Stomach (tissue), 4 donors: ENCODE measurements at regions not wholly inside any gene's neighbourhood (a gene's known extent, or its start where the extent isn't known, plus 50 kb on each side); places are given as distances from the start of the nearest gene placed in this dataset.
"Not testable (repeated sequence)": the region's sequence is repeated elsewhere in the genome, so short reads cannot be mapped to it uniquely, and the experiment has no call there.

Experiments
- CTCF ChIP-seq, 7 experiments: fragments of 450-650 bp in 4 of 7; fragments of 200-600 bp in 3 of 7; sonication (generic) in 3 of 7; IDR thresholded peaks; one replicate each; pipeline ENCODE4 v1.5.1; 2016 to 2019; ENCODE audit warnings: antibody characterized with exemption in 7 of 7, control low read depth in 2 of 7, mild to moderate bottlenecking in 1 of 7
- POLR2A ChIP-seq, 4 donors: fragments of 450-650 bp; IDR thresholded peaks; one replicate each; pipeline ENCODE4 v1.6.1; 2016; ENCODE audit warnings: antibody characterized with exemption in 4 of 4, control low read depth in 2 of 4, mild to moderate bottlenecking in 1 of 4, moderate library complexity in 1 of 4

DNA sequence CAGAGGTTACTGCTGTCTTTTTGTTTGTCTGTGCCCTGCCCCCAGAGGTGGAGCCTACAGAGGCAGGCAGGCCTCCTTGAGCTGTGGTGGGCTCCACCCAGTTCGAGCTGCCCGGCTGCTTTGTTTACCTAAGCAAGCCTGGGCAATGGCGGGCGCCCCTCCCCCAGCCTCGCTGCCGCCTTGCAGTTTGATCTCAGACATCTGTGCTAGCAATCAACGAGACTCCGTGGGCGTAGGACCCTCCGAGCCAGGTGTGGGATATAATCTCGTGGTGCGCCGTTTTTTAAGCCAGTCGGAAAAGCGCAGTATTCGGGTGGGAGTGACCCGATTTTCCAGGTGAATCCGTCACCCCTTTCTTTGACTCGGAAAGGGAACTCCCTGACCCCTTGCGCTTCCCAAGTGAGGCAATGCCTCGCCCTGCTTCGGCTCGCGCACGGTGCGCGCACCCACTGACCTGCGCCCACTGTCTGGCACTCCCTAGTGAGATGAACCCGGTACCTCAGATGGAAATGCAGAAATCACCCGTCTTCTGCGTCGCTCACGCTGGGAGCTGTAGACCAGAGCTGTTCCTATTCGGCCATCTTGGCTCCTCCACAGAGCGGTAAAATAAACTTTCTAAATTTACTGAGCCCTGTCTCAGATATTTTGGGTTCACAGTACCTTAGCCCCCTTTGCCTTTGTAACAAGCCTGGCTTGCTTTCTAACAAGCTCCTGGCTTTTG lies 64.9 kb upstream of the ENPEP start:
- TF ChIP-seq POLR2A, CTCF (IDR thresholded peaks at IDR 0.05): not testable (repeated sequence)
